Mesenchymal stem cell (in vitro differentiated cells and primary cell): ENCODE measurements at regions not wholly inside any gene's neighbourhood (a gene's known extent, or its start where the extent isn't known, plus 50 kb on each side); places are given as distances from the start of the nearest gene placed in this dataset.

Experiments used
- DNase-seq: peaks from one replicate; pipeline ENCODE4 v3.0.0-alpha.2; 2013
- H2AFZ ChIP-seq: one replicate; pipeline ENCODE4 v1.6.1; 2013; ENCODE audit warnings: low read depth, mild to moderate bottlenecking, control low read depth, inconsistent platforms, low read length, moderate library complexity
- H2AK5ac ChIP-seq: 2 replicates; pipeline ENCODE4 v1.6.1; 2013; ENCODE audit warnings: low read length, moderate library complexity, mild to moderate bottlenecking, inconsistent platforms; ENCODE audit not compliant: severe bottlenecking
- H2BK120ac ChIP-seq: one replicate; pipeline ENCODE4 v1.6.1; 2013; ENCODE audit warnings: low read depth, mild to moderate bottlenecking, inconsistent platforms, low read length, moderate library complexity
- H2BK12ac ChIP-seq, 2 experiments: one replicate each; pipeline ENCODE4 v1.6.1; 2013; ENCODE audit warnings: inconsistent platforms in 2 of 2, low read length in 2 of 2, mild to moderate bottlenecking in 2 of 2, moderate library complexity in 2 of 2, control low read depth in 1 of 2
- H2BK15ac ChIP-seq: one replicate; pipeline ENCODE4 v1.6.1; 2013; ENCODE audit warnings: mild to moderate bottlenecking, low read depth, inconsistent platforms; ENCODE audit not compliant: poor library complexity, severe bottlenecking
- H2BK5ac ChIP-seq: 2 replicates; pipeline ENCODE4 v1.6.1; 2013; ENCODE audit warnings: low read depth, mild to moderate bottlenecking, low read length, control low read depth, inconsistent platforms; ENCODE audit not compliant: poor library complexity, severe bottlenecking
- H3K14ac ChIP-seq, 2 experiments: one replicate each; pipeline ENCODE4 v1.6.1; 2013; ENCODE audit warnings: inconsistent platforms in 2 of 2, low read length in 2 of 2, control low read depth in 1 of 2, mild to moderate bottlenecking in 1 of 2, moderate library complexity in 1 of 2
- H3K18ac ChIP-seq, 2 experiments: one replicate each; pipeline ENCODE4 v1.6.1; 2013; ENCODE audit warnings: inconsistent platforms in 2 of 2, low read length in 2 of 2, control low read depth in 1 of 2, low read depth in 1 of 2, mild to moderate bottlenecking in 1 of 2
- H3K23ac ChIP-seq, 2 experiments: one replicate each; pipeline ENCODE4 v1.6.1; 2013; ENCODE audit warnings: inconsistent platforms in 2 of 2, low read length in 2 of 2, mild to moderate bottlenecking in 2 of 2, moderate library complexity in 2 of 2, control low read depth in 1 of 2
- H3K27ac ChIP-seq: 2 replicates; pipeline ENCODE4 v1.5.1; 2013; ENCODE audit warnings: mild to moderate bottlenecking, moderate library complexity, low read length, control low read depth, inconsistent platforms; ENCODE audit not compliant: poor library complexity, severe bottlenecking
- H3K27me3 ChIP-seq, 2 experiments: 2 replicates each; pipeline versions ENCODE4 v1.6.1 to v1.7.0; 2013; ENCODE audit warnings: low read length in 2 of 2, mild to moderate bottlenecking in 2 of 2, moderate library complexity in 2 of 2, control low read depth in 1 of 2, inconsistent platforms in 1 of 2; ENCODE audit not compliant: control insufficient read depth in 1 of 2, insufficient read depth in 1 of 2
- H3K36me3 ChIP-seq, 2 experiments: 2 replicates each; pipeline versions ENCODE4 v1.6.1 to v1.7.0; 2013; ENCODE audit warnings: low read length in 2 of 2, control low read depth in 1 of 2, inconsistent platforms in 1 of 2, low read depth in 1 of 2, mild to moderate bottlenecking in 1 of 2; ENCODE audit not compliant: insufficient read depth in 2 of 2, control insufficient read depth in 1 of 2
- H3K4ac ChIP-seq, 2 experiments: one replicate each; pipeline ENCODE4 v1.6.1; 2013; ENCODE audit warnings: inconsistent platforms in 2 of 2, low read length in 2 of 2, mild to moderate bottlenecking in 2 of 2, moderate library complexity in 2 of 2, control low read depth in 1 of 2, low read depth in 1 of 2
- H3K4me1 ChIP-seq: 2 replicates; pipeline ENCODE4 v1.6.1; 2013; ENCODE audit warnings: low read depth, low read length, control low read depth; ENCODE audit not compliant: control insufficient read depth, insufficient read depth
- H3K4me2 ChIP-seq: 2 replicates; pipeline ENCODE4 v1.6.1; 2013; ENCODE audit warnings: low read length, mild to moderate bottlenecking, inconsistent platforms; ENCODE audit not compliant: poor library complexity, severe bottlenecking
- H3K4me3 ChIP-seq, 2 experiments: 2 replicates each; pipeline versions ENCODE4 v1.5.1 to v1.7.0; 2013; ENCODE audit warnings: low read length in 2 of 2, mild to moderate bottlenecking in 2 of 2, control low read depth in 1 of 2, low read depth in 1 of 2; ENCODE audit not compliant: insufficient read depth in 1 of 2
- H3K79me1 ChIP-seq: replicated peaks from 2 replicates; pipeline ENCODE4 v1.6.1; 2013; ENCODE audit warnings: mild to moderate bottlenecking, control low read depth, low read length, inconsistent platforms; ENCODE audit not compliant: poor library complexity, severe bottlenecking
- H3K9ac ChIP-seq: 2 replicates; pipeline ENCODE4 v1.7.0; 2013; ENCODE audit warnings: mild to moderate bottlenecking, low read length, moderate library complexity
- H3K9me3 ChIP-seq: 2 replicates; pipeline ENCODE4 v1.7.0; 2013; ENCODE audit warnings: mild to moderate bottlenecking, low read length; ENCODE audit not compliant: control insufficient read depth
- H4K8ac ChIP-seq: one replicate; pipeline ENCODE4 v1.6.1; 2013; ENCODE audit warnings: inconsistent platforms, mild to moderate bottlenecking, low read length, moderate library complexity
- H4K91ac ChIP-seq: one replicate; pipeline ENCODE4 v1.6.1; 2013; ENCODE audit warnings: mild to moderate bottlenecking, low read length, inconsistent platforms
- WGBS: methylation state at CpG from one replicate; pipeline ENCODE4 v1.1.7; 2013; ENCODE audit warnings: mixed read lengths; 5-methylcytosine and 5-hydroxymethylcytosine counted together

DNA sequence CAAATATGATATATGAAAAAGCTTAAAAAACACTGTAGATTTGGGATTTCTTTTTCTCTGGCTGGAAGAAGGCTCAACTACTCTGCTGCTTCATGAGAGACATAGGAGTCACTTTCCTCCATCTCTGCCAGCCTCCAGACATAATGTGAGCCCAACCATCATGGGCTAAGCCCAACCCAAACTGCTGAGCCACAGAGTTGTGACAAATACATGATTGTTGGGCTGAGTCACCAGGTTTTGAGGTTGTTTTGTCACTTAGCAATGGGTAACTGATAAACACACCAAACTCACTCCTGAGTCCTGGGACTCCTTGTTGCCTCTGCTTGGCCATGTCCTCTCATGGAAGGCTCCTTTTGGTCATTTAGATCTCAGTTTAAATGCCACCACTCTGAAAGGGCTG is 381.8 kb upstream of the FZD8 start:
- Histone ChIP-seq H3K36me3 (no peaks in the 10 kb centered on the region), H3K4me3 (no peak overlapping the region), H2BK15ac (no peak overlapping the region), H2AK5ac (no peak overlapping the region), H3K14ac (no peak overlapping the region), H3K9ac (peak overlapping the region; percentile 76), H3K79me1 (no peaks in the 10 kb centered on the region), H3K18ac (peak overlapping the region in 1 of 2 experiments; percentile 41), H2BK120ac (no peak overlapping the region), H3K27ac (no peak overlapping the region), H3K4me2 (no peak overlapping the region), H4K8ac (peak overlapping the region; percentile 55), H2AFZ (no peak overlapping the region), H4K91ac (no peak overlapping the region), H3K23ac (no peak overlapping the region), H2BK12ac (peak overlapping the region; percentile 1 to 45), H3K4me1 (peaks cover 3% of the 10 kb centered on the region), H2BK5ac (no peak overlapping the region), H3K9me3 (no peaks in the 10 kb centered on the region), H3K4ac (no peak overlapping the region), H3K27me3 (no peaks in the 10 kb centered on the region)
- peak; percentile 95 for DNase-seq

DNA sequence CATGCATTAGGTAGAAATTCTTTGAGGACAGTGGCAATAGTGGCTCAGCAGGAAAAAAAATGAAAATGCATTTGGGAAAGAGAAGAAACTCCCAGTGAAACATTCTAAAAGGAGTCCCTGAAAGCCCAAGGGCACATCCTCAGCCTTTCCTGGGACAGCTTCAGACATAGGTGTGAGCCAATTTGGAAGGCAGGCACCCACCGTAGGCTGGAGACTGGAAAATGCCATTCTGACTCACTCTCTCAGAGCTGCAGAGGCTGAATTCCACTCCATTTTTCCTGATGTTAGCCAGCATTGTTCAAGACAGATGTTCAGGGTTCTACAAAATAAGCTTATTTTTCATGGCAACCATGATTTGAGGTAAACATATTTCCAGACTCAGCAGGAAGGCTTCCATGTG is 379.0 kb upstream of the FZD8 start:
- H3K9me3 ChIP-seq, result no peaks in the 10 kb centered on the region
- no peak for DNase-seq
- no peak overlapping the region for H3K27ac ChIP-seq
- H3K4ac ChIP-seq, result no peak overlapping the region
- H2BK15ac ChIP-seq, result no peak overlapping the region
- H2BK5ac ChIP-seq, result no peak overlapping the region
- H3K79me1 ChIP-seq, result no peaks in the 10 kb centered on the region
- H3K27me3 ChIP-seq, result no peaks in the 10 kb centered on the region
- H3K4me3 ChIP-seq, result no peak overlapping the region
- H3K23ac ChIP-seq, result no peak overlapping the region
- no peaks in the 10 kb centered on the region for H3K36me3 ChIP-seq
- no peak overlapping the region for H2BK120ac ChIP-seq
- peak overlapping the region in 1 of 2 experiments; percentile 28 for H2BK12ac ChIP-seq
- no peak overlapping the region for H4K91ac ChIP-seq
- no peak overlapping the region for H3K4me2 ChIP-seq
- H2AFZ ChIP-seq, result no peak overlapping the region
- no peak overlapping the region for H3K9ac ChIP-seq
- H4K8ac ChIP-seq, result no peak overlapping the region
- no peak overlapping the region for H2AK5ac ChIP-seq
- 0% methylated on average over 1 of the region's 1 CpG for WGBS
- peaks cover 3% of the 10 kb centered on the region for H3K4me1 ChIP-seq
- H3K18ac ChIP-seq, result no peak overlapping the region
- H3K14ac ChIP-seq, result no peak overlapping the region

GRCh38 chr10:36019749-36020148 is 377.7 kb upstream of the FZD8 start:
- H2BK5ac ChIP-seq, result no peak overlapping the region
- no peak overlapping the region for H3K9ac ChIP-seq
- H3K18ac ChIP-seq, result no peak overlapping the region
- no peak overlapping the region for H3K14ac ChIP-seq
- no peak overlapping the region for H2AFZ ChIP-seq
- no peaks in the 10 kb centered on the region for H3K79me1 ChIP-seq
- no peak overlapping the region for H3K4me2 ChIP-seq
- no peak overlapping the region for H3K27ac ChIP-seq
- no peak overlapping the region for H4K91ac ChIP-seq
- 88% methylated on average over 4 of the region's 4 CpGs for WGBS
- H2BK15ac ChIP-seq, result no peak overlapping the region
- H3K4ac ChIP-seq, result no peak overlapping the region
- no peak overlapping the region for H2AK5ac ChIP-seq
- H2BK12ac ChIP-seq, result no peak overlapping the region
- no peak for DNase-seq
- no peak overlapping the region for H2BK120ac ChIP-seq
- H4K8ac ChIP-seq, result no peak overlapping the region
- H3K36me3 ChIP-seq, result no peaks in the 10 kb centered on the region
- H3K27me3 ChIP-seq, result no peaks in the 10 kb centered on the region
- H3K9me3 ChIP-seq, result no peaks in the 10 kb centered on the region
- peaks cover 3% of the 10 kb centered on the region for H3K4me1 ChIP-seq
- H3K23ac ChIP-seq, result no peak overlapping the region
- H3K4me3 ChIP-seq, result no peak overlapping the region

DNA sequence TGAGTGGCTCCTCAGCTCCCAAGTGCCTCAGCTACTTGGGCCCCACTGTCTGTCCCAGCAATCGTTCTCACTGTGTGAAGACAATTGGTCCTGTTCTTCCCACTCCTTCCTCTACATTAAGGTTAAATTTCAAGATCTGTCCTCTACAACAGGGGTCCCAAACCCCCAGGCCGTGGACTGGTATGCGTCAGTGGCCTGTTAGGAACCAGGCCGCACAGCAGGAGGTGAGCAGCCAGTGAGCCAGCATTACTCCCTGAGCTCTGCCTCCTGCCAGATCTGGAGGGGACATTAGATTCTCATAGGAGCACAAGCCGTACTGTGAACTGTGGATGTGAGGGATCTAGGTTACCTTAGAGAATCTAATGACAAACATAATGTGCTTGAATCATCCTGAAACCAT is 376.9 kb upstream of the FZD8 start:
- Histone ChIP-seq H2BK15ac (no peak overlapping the region), H3K27me3 (no peaks in the 10 kb centered on the region), H2BK120ac (no peak overlapping the region), H3K27ac (no peak overlapping the region), H2BK12ac (peak overlapping the region in 1 of 2 experiments; percentile 70), H3K79me1 (no peaks in the 10 kb centered on the region), H3K9ac (no peak overlapping the region), H3K4me2 (no peak overlapping the region), H2AK5ac (no peak overlapping the region), H3K4me1 (peaks cover 2% of the 10 kb centered on the region), H3K18ac (peak overlapping the region in 1 of 2 experiments; percentile 65), H3K4ac (peak overlapping the region in 1 of 2 experiments; percentile 40), H3K9me3 (no peaks in the 10 kb centered on the region), H4K91ac (peak overlapping the region; percentile 62), H4K8ac (no peak overlapping the region), H2AFZ (no peak overlapping the region), H3K4me3 (no peak overlapping the region), H3K23ac (no peak overlapping the region), H3K36me3 (no peaks in the 10 kb centered on the region), H3K14ac (no peak overlapping the region), H2BK5ac (no peak overlapping the region)
- no peak for DNase-seq
- WGBS, result 91% methylated on average over 5 of the region's 5 CpGs
